H9 (cell line): ENCODE measurements at regions not wholly inside any gene's neighbourhood (a gene's known extent, or its start where the extent isn't known, plus 50 kb on each side); places are given as distances from the start of the nearest gene placed in this dataset.

Experiments
- DNase-seq: peaks from one replicate; pipeline ENCODE4 v3.0.0-alpha.2; 2017
- H2AFZ ChIP-seq: one replicate; pipeline ENCODE4 v1.6.1; 2013; ENCODE audit warnings: mild to moderate bottlenecking, low read length, control low read depth, moderate library complexity
- H2AK5ac ChIP-seq: 2 replicates; pipeline ENCODE4 v1.6.1; 2013; ENCODE audit warnings: low read length, control low read depth, mixed read lengths; ENCODE audit not compliant: insufficient read length
- H2BK120ac ChIP-seq: one replicate; pipeline ENCODE4 v1.6.1; 2013; ENCODE audit warnings: low read depth, mild to moderate bottlenecking, low read length, control low read depth, inconsistent platforms; ENCODE audit not compliant: poor library complexity, severe bottlenecking
- H2BK12ac ChIP-seq: 2 replicates; pipeline ENCODE4 v1.6.1; 2013; ENCODE audit warnings: low read length, control low read depth, mixed read lengths, low read depth; ENCODE audit not compliant: insufficient read length
- H2BK15ac ChIP-seq: 2 replicates; pipeline ENCODE4 v1.6.1; 2013; ENCODE audit warnings: low read depth, low read length, control low read depth
- H2BK20ac ChIP-seq: one replicate; pipeline ENCODE4 v1.6.1; 2013; ENCODE audit warnings: low read depth, mild to moderate bottlenecking, low read length, control low read depth, inconsistent platforms; ENCODE audit not compliant: poor library complexity, severe bottlenecking
- H2BK5ac ChIP-seq: 2 replicates; pipeline ENCODE4 v1.6.1; 2013; ENCODE audit warnings: low read length, control low read depth, mixed read lengths; ENCODE audit not compliant: insufficient read length
- H3K14ac ChIP-seq: 2 replicates; pipeline ENCODE4 v1.6.1; 2013; ENCODE audit warnings: low read length, control low read depth; ENCODE audit not compliant: insufficient read depth
- H3K18ac ChIP-seq: 2 replicates; pipeline ENCODE4 v1.6.1; 2013; ENCODE audit warnings: low read depth, mild to moderate bottlenecking, mixed read lengths, low read length, control low read depth; ENCODE audit not compliant: insufficient read length
- H3K23ac ChIP-seq: 2 replicates; pipeline ENCODE4 v1.6.1; 2013; ENCODE audit warnings: low read length, control low read depth, mixed read lengths, low read depth; ENCODE audit not compliant: insufficient read length
- H3K23me2 ChIP-seq: 2 replicates; pipeline ENCODE4 v1.6.1; 2013; ENCODE audit warnings: low read depth, mild to moderate bottlenecking, mixed read lengths, low read length, control low read depth; ENCODE audit not compliant: insufficient read length, poor library complexity, severe bottlenecking
- H3K27ac ChIP-seq: 2 replicates; pipeline ENCODE4 v1.5.1; 2013; ENCODE audit warnings: low read length, control low read depth, mixed read lengths, low read depth; ENCODE audit not compliant: insufficient read length
- H3K27me3 ChIP-seq: 2 replicates; pipeline ENCODE4 v1.6.1; 2013; ENCODE audit warnings: low read length, control low read depth, inconsistent platforms; ENCODE audit not compliant: insufficient read depth
- H3K4ac ChIP-seq: 2 replicates; pipeline ENCODE4 v1.6.1; 2013; ENCODE audit warnings: low read depth, mild to moderate bottlenecking, control low read depth, inconsistent platforms, low read length, moderate library complexity
- H3K4me1 ChIP-seq: 2 replicates; pipeline ENCODE4 v1.6.1; 2013; ENCODE audit warnings: low read length, control low read depth, inconsistent platforms; ENCODE audit not compliant: insufficient read depth
- H3K4me2 ChIP-seq: 2 replicates; pipeline ENCODE4 v1.6.1; 2013; ENCODE audit warnings: low read length, control low read depth, mixed read lengths; ENCODE audit not compliant: insufficient read length, insufficient read depth
- H3K56ac ChIP-seq: 2 replicates; pipeline ENCODE4 v1.6.1; 2013; ENCODE audit warnings: low read depth, mild to moderate bottlenecking, mixed read lengths, low read length, control low read depth; ENCODE audit not compliant: insufficient read length
- H3K79me1 ChIP-seq: 2 replicates; pipeline ENCODE4 v1.6.1; 2013; ENCODE audit warnings: low read depth, mild to moderate bottlenecking, moderate library complexity, low read length, control low read depth, inconsistent platforms; ENCODE audit not compliant: insufficient read depth, poor library complexity, severe bottlenecking
- H3K79me2 ChIP-seq: 2 replicates; pipeline ENCODE4 v1.6.1; 2013; ENCODE audit warnings: low read length, control low read depth, inconsistent platforms; ENCODE audit not compliant: insufficient read depth
- H3K9ac ChIP-seq: 2 replicates; pipeline ENCODE4 v1.6.1; 2013; ENCODE audit warnings: low read length, control low read depth, mixed read lengths; ENCODE audit not compliant: insufficient read length; ENCODE audit errors: extremely low read depth
- H3K9me3 ChIP-seq: one replicate; pipeline ENCODE4 v1.6.1; 2013; ENCODE audit warnings: low read depth, low read length, inconsistent platforms; ENCODE audit not compliant: control insufficient read depth
- H3T11ph ChIP-seq: one replicate; pipeline ENCODE4 v1.6.1; 2013; ENCODE audit warnings: mild to moderate bottlenecking, low read length, control low read depth, inconsistent platforms
- H4K20me1 ChIP-seq: one replicate; pipeline ENCODE4 v1.6.1; 2013; ENCODE audit not compliant: control insufficient read depth, insufficient read length, insufficient read depth
- H4K5ac ChIP-seq: 2 replicates; pipeline ENCODE4 v1.6.1; 2013; ENCODE audit warnings: low read depth, mild to moderate bottlenecking, mixed read lengths, low read length, control low read depth; ENCODE audit not compliant: insufficient read length
- H4K8ac ChIP-seq: replicated peaks from 2 replicates; pipeline ENCODE4 v1.6.1; 2013; ENCODE audit warnings: low read length, control low read depth, mixed read lengths, low read depth; ENCODE audit not compliant: insufficient read length
- H4K91ac ChIP-seq: 2 replicates; pipeline ENCODE4 v1.6.1; 2013; ENCODE audit warnings: low read depth, mild to moderate bottlenecking, moderate library complexity, mixed read lengths, low read length, control low read depth; ENCODE audit not compliant: insufficient read length
- H3K27ac Mint-ChIP-seq, 3 experiments: 2 replicates in 2 of 3; 3 replicates in 1 of 3; pipeline ENCODE4 v1.8.0; 2020 to 2021; ENCODE audit warnings: mixed read lengths in 3 of 3, mild to moderate bottlenecking in 1 of 3, moderate library complexity in 1 of 3
- H3K27me3 Mint-ChIP-seq: 2 replicates; pipeline ENCODE4 v1.8.0; 2021; ENCODE audit warnings: low read depth, mild to moderate bottlenecking, moderate library complexity, mixed read lengths
- H3K36me3 Mint-ChIP-seq, 3 experiments: 2 replicates in 2 of 3; 3 replicates in 1 of 3; pipeline ENCODE4 v1.8.0; 2020 to 2021; ENCODE audit warnings: low read depth in 3 of 3, mixed read lengths in 3 of 3; ENCODE audit not compliant: insufficient read depth in 1 of 3
- H3K4me1 Mint-ChIP-seq, 2 experiments: 2 replicates each; pipeline ENCODE4 v1.8.0; 2020; ENCODE audit warnings: mixed read lengths in 2 of 2
- H3K4me3 Mint-ChIP-seq, 2 experiments: 2 replicates in 1 of 2; 3 replicates in 1 of 2; pipeline ENCODE4 v1.8.0; 2020 to 2021; ENCODE audit warnings: mild to moderate bottlenecking in 2 of 2, mixed read lengths in 2 of 2, moderate library complexity in 1 of 2
- H3K9me3 Mint-ChIP-seq, 2 experiments: 2 replicates in 1 of 2; 3 replicates in 1 of 2; pipeline ENCODE4 v1.8.0; 2020; ENCODE audit warnings: mild to moderate bottlenecking in 2 of 2, mixed read lengths in 2 of 2, moderate library complexity in 1 of 2
- CTCF ChIP-seq: fragments of 200-600 bp; sonication (generic); conservative IDR thresholded peaks from 3 replicates; pipeline ENCODE4 v1.8.0; 2021; ENCODE audit warnings: antibody characterized with exemption, mild to moderate bottlenecking
- WGBS: extraction: QIAGEN DNeasy Blood & Tissue Kit; methylation state at CpG from one replicate; pipeline ENCODE4 v1.1.7; 2013; ENCODE audit warnings: missing lambda C conversion rate, low lambda C conversion rate, mixed read lengths; ENCODE audit not compliant: insufficient read length; ENCODE audit errors: extremely low coverage; 5-methylcytosine and 5-hydroxymethylcytosine counted together

- no peak overlapping the region for H3K14ac ChIP-seq
- H3K18ac ChIP-seq = no peak overlapping the region
- no peak overlapping the region for H2BK5ac ChIP-seq
- H3K4me1 ChIP-seq = no peaks in the 10 kb centered on the region
- WGBS = no CpG with 5 or more reads among the region's 5 CpGs
- Mint-ChIP-seq H3K4me1 (no peaks in the 10 kb centered on the region), H3K9me3 (peaks cover 5 to 13% of the 10 kb centered on the region in 2 experiments; a peak in 4 of 5 replicates), H3K36me3 (no peaks in the 10 kb centered on the region; a peak in 1 of 7 replicates), H3K27me3 (no peaks in the 10 kb centered on the region), H3K4me3 (no peak overlapping the region), H3K27ac (no peak overlapping the region)
- H3K23me2 ChIP-seq = no peaks in the 10 kb centered on the region
- H3K9ac ChIP-seq = no peak overlapping the region
- no peak overlapping the region for H3K4me2 ChIP-seq
- H3K27me3 ChIP-seq = no peaks in the 10 kb centered on the region
- no peaks in the 10 kb centered on the region for H3K79me1 ChIP-seq
- no peak overlapping the region for H2BK120ac ChIP-seq
- no peak overlapping the region for H4K91ac ChIP-seq
- H2AK5ac ChIP-seq = no peak overlapping the region
- no peaks in the 10 kb centered on the region for H4K20me1 ChIP-seq
- no peak overlapping the region for H3K56ac ChIP-seq
- no peak overlapping the region for H3K4ac ChIP-seq
- no peak overlapping the region for H3K27ac ChIP-seq
- H2BK20ac ChIP-seq = no peak overlapping the region
- H2BK12ac ChIP-seq = no peak overlapping the region
- H2AFZ ChIP-seq = no peak overlapping the region
- H3K79me2 ChIP-seq = no peaks in the 10 kb centered on the region
- no peak for TF ChIP-seq CTCF
- no peak overlapping the region for H4K5ac ChIP-seq
- no peak overlapping the region for H2BK15ac ChIP-seq
- no peak overlapping the region for H4K8ac ChIP-seq
- H3K23ac ChIP-seq = no peak overlapping the region
- H3T11ph ChIP-seq = no peak overlapping the region
- no peaks in the 10 kb centered on the region for H3K9me3 ChIP-seq
- DNase-seq = no peak
These were observed 1123.9 kb upstream of the PCDH7 start for GRCh38 chr4:29596228-29596627.
